Left ventricle myocardium inferior (tissue), 1 donor: ENCODE measurements at regions not wholly inside any gene's neighbourhood (a gene's known extent, or its start where the extent isn't known, plus 50 kb on each side); places are given as distances from the start of the nearest gene placed in this dataset.

Experiments used
- DNase-seq: peaks from one replicate; pipeline ENCODE4 v3.0.0-alpha.2; 2020
- H3K27ac ChIP-seq: fragments of 200-600 bp; replicated peaks from 2 replicates; pipeline ENCODE4 v1.8.0; 2021
- H3K27me3 ChIP-seq: fragments of 200-600 bp; 2 replicates; pipeline ENCODE4 v1.8.0; 2021; ENCODE audit warnings: low read depth
- H3K36me3 ChIP-seq: fragments of 200-600 bp; 2 replicates; pipeline ENCODE4 v1.8.0; 2021
- H3K4me1 ChIP-seq: fragments of 200-600 bp; 2 replicates; pipeline ENCODE4 v1.8.0; 2021
- H3K4me3 ChIP-seq: fragments of 200-600 bp; 2 replicates; pipeline ENCODE4 v1.8.0; 2021; ENCODE audit warnings: mild to moderate bottlenecking, moderate library complexity
- H3K9me3 ChIP-seq: fragments of 200-600 bp; replicated peaks from 2 replicates; pipeline ENCODE4 v1.8.0; 2021
- intact Hi-C: fragments of 100-400 bp; cut with micrococcal nuclease; formaldehyde crosslinking; loops from one replicate; pipeline ENCODE4 v1.11.0; 2022
- TF ChIP-seq, protein P1 (sequence below): fragments of 200-600 bp; IDR thresholded peaks from 2 replicates; pipeline ENCODE4 v1.8.0; 2021; ENCODE audit warnings: antibody characterized with exemption, mild to moderate bottlenecking, borderline replicate concordance
- donor health status: DM: no; HTN: yes; CAD: no; lungs with severe emphysema.

DNA sequence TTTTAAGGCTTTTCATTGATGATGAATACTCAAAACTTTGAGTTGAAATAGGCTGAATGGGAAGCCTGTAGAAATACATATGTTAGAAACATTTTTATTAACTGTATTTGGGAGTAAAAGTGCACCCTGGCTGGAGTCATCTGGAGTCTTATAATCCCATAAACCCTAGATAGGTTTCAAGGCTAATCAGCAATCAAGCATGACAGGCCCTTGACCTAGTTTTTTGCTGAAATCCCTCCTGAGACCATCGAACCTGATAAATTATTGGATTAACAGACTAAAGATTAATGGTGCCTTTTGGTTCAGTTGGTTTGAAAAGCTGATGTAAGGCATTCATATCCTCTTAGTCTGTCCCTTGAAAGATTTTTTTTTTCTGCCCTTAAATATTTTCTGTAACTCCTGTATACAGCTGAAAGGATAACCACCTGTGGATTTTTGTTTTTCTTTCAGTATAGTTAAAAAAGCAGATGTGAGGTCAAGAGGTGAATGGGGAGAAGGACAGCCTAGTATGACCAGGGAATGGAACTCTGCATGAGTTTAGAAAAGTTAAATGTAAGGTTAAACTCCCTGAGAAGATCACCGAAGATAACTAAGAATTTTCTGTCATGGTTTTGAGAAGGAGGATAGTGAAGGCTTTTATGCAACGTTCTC lies 69.4 kb upstream of the STXBP5L start:
- Histone ChIP-seq H3K27me3 (no peaks in the 10 kb centered on the region), H3K4me3 (no peak overlapping the region), H3K9me3 (no peaks in the 10 kb centered on the region), H3K27ac (no peak overlapping the region), H3K4me1 (no peaks in the 10 kb centered on the region), H3K36me3 (no peaks in the 10 kb centered on the region)
- TF ChIP-seq, protein P1, sequence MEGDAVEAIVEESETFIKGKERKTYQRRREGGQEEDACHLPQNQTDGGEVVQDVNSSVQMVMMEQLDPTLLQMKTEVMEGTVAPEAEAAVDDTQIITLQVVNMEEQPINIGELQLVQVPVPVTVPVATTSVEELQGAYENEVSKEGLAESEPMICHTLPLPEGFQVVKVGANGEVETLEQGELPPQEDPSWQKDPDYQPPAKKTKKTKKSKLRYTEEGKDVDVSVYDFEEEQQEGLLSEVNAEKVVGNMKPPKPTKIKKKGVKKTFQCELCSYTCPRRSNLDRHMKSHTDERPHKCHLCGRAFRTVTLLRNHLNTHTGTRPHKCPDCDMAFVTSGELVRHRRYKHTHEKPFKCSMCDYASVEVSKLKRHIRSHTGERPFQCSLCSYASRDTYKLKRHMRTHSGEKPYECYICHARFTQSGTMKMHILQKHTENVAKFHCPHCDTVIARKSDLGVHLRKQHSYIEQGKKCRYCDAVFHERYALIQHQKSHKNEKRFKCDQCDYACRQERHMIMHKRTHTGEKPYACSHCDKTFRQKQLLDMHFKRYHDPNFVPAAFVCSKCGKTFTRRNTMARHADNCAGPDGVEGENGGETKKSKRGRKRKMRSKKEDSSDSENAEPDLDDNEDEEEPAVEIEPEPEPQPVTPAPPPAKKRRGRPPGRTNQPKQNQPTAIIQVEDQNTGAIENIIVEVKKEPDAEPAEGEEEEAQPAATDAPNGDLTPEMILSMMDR = no peak
- intact Hi-C loops = no loop called here
- DNase-seq = no peak

DNA sequence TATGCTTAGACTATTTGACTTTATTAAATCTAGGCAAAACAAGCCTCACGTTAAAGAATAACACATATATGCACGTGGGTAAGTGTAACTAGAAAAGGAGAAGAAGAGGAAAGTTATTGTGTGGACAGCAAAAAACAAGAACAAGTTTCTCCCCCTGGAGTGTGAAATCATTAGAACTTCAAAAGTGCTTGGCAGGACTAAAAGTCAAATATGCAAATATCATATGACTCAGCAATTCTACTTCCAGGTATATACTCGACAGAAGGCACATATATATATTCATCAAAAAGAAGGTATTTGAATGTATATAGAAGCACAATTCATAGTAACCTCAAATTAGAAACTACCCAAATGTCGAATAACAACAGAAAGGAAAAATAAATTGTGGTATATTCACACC lies 68.9 kb upstream of the STXBP5L start:
- H3K27me3 ChIP-seq = no peaks in the 10 kb centered on the region
- H3K9me3 ChIP-seq = no peaks in the 10 kb centered on the region
- H3K4me3 ChIP-seq = no peak overlapping the region
- no peaks in the 10 kb centered on the region for H3K36me3 ChIP-seq
- no peak overlapping the region for H3K27ac ChIP-seq
- no peaks in the 10 kb centered on the region for H3K4me1 ChIP-seq
- no peak for DNase-seq
- TF ChIP-seq, protein P1 = no peak
- intact Hi-C loops = no loop called here

DNA sequence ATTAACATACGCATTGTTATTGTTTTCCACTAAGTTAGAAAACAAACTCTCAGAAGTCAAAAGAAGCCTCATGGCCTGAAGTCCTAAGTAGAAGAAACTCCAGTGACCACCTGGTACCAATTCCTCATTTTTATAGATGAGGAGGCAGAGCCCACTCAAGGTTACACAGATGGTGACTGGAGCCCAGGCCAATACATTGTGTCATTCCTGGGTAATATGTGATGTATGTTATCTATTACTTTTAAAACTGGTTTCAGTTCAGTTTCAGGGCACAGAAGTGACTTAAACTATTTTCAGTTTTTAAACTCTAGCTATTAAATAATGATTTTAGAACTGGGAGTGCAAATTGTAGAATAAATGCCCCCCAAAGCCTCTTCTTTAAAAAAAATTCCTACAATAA lies 66.7 kb upstream of the STXBP5L start:
- H3K27me3 ChIP-seq = peaks cover 15% of the 10 kb centered on the region
- H3K27ac ChIP-seq = no peak overlapping the region
- TF ChIP-seq, protein P1 = no peak
- H3K4me3 ChIP-seq = no peak overlapping the region
- no peaks in the 10 kb centered on the region for H3K36me3 ChIP-seq
- intact Hi-C loops = no loop called here
- H3K4me1 ChIP-seq = no peaks in the 10 kb centered on the region
- H3K9me3 ChIP-seq = no peaks in the 10 kb centered on the region
- no peak for DNase-seq

DNA sequence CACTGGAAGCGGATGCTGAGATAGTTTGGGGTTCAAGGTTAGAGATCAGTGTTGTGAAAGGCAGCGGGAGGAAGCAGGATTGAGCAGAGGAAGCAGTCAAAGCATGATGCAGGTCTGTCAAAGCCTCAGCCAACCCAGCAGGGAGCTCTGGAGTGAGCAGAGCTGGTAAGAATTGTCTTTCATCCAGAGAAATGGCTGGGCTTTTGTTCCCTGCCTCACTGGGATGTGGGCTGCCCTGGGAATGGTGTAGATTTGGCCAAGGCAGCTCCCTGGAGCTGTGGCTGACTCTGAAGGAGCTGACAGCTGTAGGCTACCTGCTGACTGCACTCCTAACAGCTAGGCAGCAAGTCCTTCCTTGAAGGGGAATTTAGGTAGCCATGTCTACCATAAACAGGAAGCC lies 61.9 kb upstream of the STXBP5L start:
- Histone ChIP-seq H3K36me3 (no peaks in the 10 kb centered on the region), H3K4me1 (no peaks in the 10 kb centered on the region), H3K4me3 (no peak overlapping the region), H3K9me3 (no peaks in the 10 kb centered on the region), H3K27ac (no peak overlapping the region), H3K27me3 (peaks cover 58% of the 10 kb centered on the region)
- DNase-seq = no peak
- intact Hi-C loops = no loop called here
- TF ChIP-seq, protein P1 = no peak

DNA sequence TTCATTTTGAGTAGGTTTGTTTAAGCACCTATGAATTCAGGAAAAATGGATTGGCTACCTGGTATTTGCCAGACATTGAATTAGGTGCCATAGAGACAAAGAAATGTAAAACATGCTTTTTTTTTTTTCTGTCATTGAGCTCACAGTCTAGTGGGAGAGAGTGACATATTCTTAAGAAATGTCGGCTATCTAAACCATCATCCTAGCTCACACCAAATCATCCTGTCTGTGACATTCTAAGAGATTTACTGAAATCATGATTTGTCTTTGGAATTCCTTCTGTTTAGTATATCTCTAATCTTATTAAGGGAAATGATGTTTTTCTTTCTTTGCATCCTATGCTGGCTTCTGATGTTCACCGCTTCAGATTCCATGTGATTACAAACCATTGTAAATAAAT lies 59.5 kb upstream of the STXBP5L start:
- no peak overlapping the region for H3K4me3 ChIP-seq
- no peaks in the 10 kb centered on the region for H3K36me3 ChIP-seq
- DNase-seq = no peak
- H3K27me3 ChIP-seq = peaks cover 61% of the 10 kb centered on the region
- no peak overlapping the region for H3K27ac ChIP-seq
- intact Hi-C loops = no loop called here
- no peaks in the 10 kb centered on the region for H3K4me1 ChIP-seq
- TF ChIP-seq, protein P1 = no peak
- no peaks in the 10 kb centered on the region for H3K9me3 ChIP-seq
